GM19025 (cell line): ENCODE measurements at regions not wholly inside any gene's neighbourhood (a gene's known extent, or its start where the extent isn't known, plus 50 kb on each side); places are given as distances from the start of the nearest gene placed in this dataset.

Experiments
- ATAC-seq: cut with Tn5 transposase; IDR thresholded peaks from one replicate; pipeline ENCODE4 v1.9.1; 2021; ENCODE audit warnings: mild to moderate bottlenecking, low read depth, moderate library complexity; ENCODE audit not compliant: unreplicated experiment

- ATAC-seq = no peak
Measured at GRCh38 chr20:11849976-11850670, 67.6 kb upstream of the BTBD3 start.

GRCh38 chr20:11850901-11851300 lies 66.8 kb upstream of the BTBD3 start:
- ATAC-seq = no peak

- no peak for ATAC-seq
Measured at GRCh38 chr20:11851646-11852045, 66.0 kb upstream of the BTBD3 start.

- no peak for ATAC-seq
Measured at GRCh38 chr20:11852189-11852588, 65.5 kb upstream of the BTBD3 start.

GRCh38 chr20:11852811-11853210 lies 64.9 kb upstream of the BTBD3 start:
- no peak for ATAC-seq

- ATAC-seq = no peak
Measured at GRCh38 chr20:11853359-11853758, 64.3 kb upstream of the BTBD3 start.

GRCh38 chr20:11861479-11861878 lies 56.2 kb upstream of the BTBD3 start:
- no peak for ATAC-seq

- ATAC-seq = no peak
Measured at GRCh38 chr20:11867291-11867919, 50.3 kb upstream of the BTBD3 start.
